SK-N-SH (cell line): ENCODE measurements at regions not wholly inside any gene's neighbourhood (a gene's known extent, or its start where the extent isn't known, plus 50 kb on each side); places are given as distances from the start of the nearest gene placed in this dataset.
"Not testable (repeated sequence)": the region's sequence is repeated elsewhere in the genome, so short reads cannot be mapped to it uniquely, and the experiment has no call there.

Experiments used
- FOXM1 ChIP-seq: IDR thresholded peaks from 2 replicates; pipeline ENCODE4 v1.4.0; 2012; ENCODE audit warnings: low read depth, mild to moderate bottlenecking
- TF ChIP-seq, protein P1 (sequence below): fragments of 200-600 bp; sonication (generic); IDR thresholded peaks from 2 replicates; pipeline ENCODE4 v1.6.1; 2017; ENCODE audit warnings: antibody characterized with exemption, mild to moderate bottlenecking, moderate library complexity

DNA sequence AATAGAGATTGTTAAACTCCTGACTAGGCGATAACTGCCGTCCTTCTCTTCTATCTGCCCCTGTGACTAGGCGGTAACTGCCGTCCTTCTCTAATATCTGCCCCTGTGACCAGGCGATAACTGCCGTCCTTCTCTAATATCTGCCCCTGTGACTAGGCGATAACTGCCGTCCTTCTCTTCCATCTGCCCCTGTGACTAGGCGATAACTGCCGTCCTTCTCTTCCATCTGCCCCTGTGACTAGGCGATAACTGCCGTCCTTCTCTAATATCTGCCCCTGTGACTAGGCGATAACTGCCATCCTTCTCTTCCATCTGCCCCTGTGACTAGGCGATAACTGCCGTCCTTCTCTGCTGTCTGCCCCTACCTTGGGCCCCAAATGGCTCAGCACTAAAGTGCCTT is 59.5 kb upstream of the FRG1 start:
- TF ChIP-seq FOXM1: not testable (repeated sequence)
- TF ChIP-seq, protein P1, sequence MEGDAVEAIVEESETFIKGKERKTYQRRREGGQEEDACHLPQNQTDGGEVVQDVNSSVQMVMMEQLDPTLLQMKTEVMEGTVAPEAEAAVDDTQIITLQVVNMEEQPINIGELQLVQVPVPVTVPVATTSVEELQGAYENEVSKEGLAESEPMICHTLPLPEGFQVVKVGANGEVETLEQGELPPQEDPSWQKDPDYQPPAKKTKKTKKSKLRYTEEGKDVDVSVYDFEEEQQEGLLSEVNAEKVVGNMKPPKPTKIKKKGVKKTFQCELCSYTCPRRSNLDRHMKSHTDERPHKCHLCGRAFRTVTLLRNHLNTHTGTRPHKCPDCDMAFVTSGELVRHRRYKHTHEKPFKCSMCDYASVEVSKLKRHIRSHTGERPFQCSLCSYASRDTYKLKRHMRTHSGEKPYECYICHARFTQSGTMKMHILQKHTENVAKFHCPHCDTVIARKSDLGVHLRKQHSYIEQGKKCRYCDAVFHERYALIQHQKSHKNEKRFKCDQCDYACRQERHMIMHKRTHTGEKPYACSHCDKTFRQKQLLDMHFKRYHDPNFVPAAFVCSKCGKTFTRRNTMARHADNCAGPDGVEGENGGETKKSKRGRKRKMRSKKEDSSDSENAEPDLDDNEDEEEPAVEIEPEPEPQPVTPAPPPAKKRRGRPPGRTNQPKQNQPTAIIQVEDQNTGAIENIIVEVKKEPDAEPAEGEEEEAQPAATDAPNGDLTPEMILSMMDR: not testable (repeated sequence)
